PFSK-1 (cell line): ENCODE measurements at regions not wholly inside any gene's neighbourhood (a gene's known extent, or its start where the extent isn't known, plus 50 kb on each side); places are given as distances from the start of the nearest gene placed in this dataset.

Source experiments
- FOXP2 ChIP-seq: optimal IDR thresholded peaks from 2 replicates; pipeline ENCODE3; 2011; ENCODE audit warnings: borderline replicate concordance, control low read depth, inconsistent platforms; ENCODE audit not compliant: insufficient read depth; ENCODE audit errors: extremely low read length, extremely low read depth
- POLR2AphosphoS5 ChIP-seq: IDR thresholded peaks from 2 replicates; pipeline ENCODE4 v1.6.1; 2012; ENCODE audit warnings: low read depth, mild to moderate bottlenecking, control low read depth, low read length, moderate library complexity
- REST ChIP-seq, 2 experiments: IDR thresholded peaks; 2 replicates each; pipeline versions ENCODE4 v1.6.1 to v1.8.0; 2011 to 2012; ENCODE audit warnings: low read depth in 2 of 2, low read length in 2 of 2, control low read depth in 1 of 2, inconsistent platforms in 1 of 2, mild to moderate bottlenecking in 1 of 2, moderate library complexity in 1 of 2; ENCODE audit not compliant: insufficient read depth in 1 of 2
- SIN3A ChIP-seq: IDR thresholded peaks from 2 replicates; pipeline ENCODE4 v1.6.1; 2012; ENCODE audit warnings: mild to moderate bottlenecking, low read length, moderate library complexity, borderline replicate concordance; ENCODE audit not compliant: insufficient read depth
- TAF1 ChIP-seq: IDR thresholded peaks from 2 replicates; pipeline ENCODE4 v1.6.1; 2012; ENCODE audit warnings: low read length, control low read depth, borderline replicate concordance; ENCODE audit not compliant: insufficient read depth

- TF ChIP-seq TAF1 (no peak), FOXP2 (no peak), SIN3A (no peak), POLR2AphosphoS5 (no peak), REST (IDR thresholded peaks at IDR 0.05; ENCODE audit: insufficient read depth in 1 of 2, low read depth in 2 of 2, low read length in 2 of 2) (no peak)
Observed at GRCh38 chr5:124796495-124796894, 50.1 kb upstream of the ZNF608 start.

GRCh38 chr5:124797665-124798087 lies 51.2 kb upstream of the ZNF608 start:
- no peak for TF ChIP-seq TAF1
- TF ChIP-seq SIN3A, result no peak
- no peak for TF ChIP-seq FOXP2
- no peak for TF ChIP-seq POLR2AphosphoS5
- no peak for TF ChIP-seq REST (IDR thresholded peaks at IDR 0.05; ENCODE audit: insufficient read depth in 1 of 2, low read depth in 2 of 2, low read length in 2 of 2)

GRCh38 chr5:124798890-124799289 lies 52.5 kb upstream of the ZNF608 start:
- TF ChIP-seq POLR2AphosphoS5, result no peak
- TF ChIP-seq FOXP2, result no peak
- TF ChIP-seq REST (IDR thresholded peaks at IDR 0.05; ENCODE audit: insufficient read depth in 1 of 2, low read depth in 2 of 2, low read length in 2 of 2), result no peak
- no peak for TF ChIP-seq SIN3A
- no peak for TF ChIP-seq TAF1

- TF ChIP-seq FOXP2, result no peak
- TF ChIP-seq REST (IDR thresholded peaks at IDR 0.05; ENCODE audit: insufficient read depth in 1 of 2, low read depth in 2 of 2, low read length in 2 of 2), result no peak
- no peak for TF ChIP-seq POLR2AphosphoS5
- TF ChIP-seq SIN3A, result no peak
- no peak for TF ChIP-seq TAF1
Observed at GRCh38 chr5:124801551-124801950, 55.1 kb upstream of the ZNF608 start.
